ENCODE measurements at regions not wholly inside any gene's neighbourhood (a gene's known extent, or its start where the extent isn't known, plus 50 kb on each side); places are given as distances from the start of the nearest gene placed in this dataset.

DNA sequence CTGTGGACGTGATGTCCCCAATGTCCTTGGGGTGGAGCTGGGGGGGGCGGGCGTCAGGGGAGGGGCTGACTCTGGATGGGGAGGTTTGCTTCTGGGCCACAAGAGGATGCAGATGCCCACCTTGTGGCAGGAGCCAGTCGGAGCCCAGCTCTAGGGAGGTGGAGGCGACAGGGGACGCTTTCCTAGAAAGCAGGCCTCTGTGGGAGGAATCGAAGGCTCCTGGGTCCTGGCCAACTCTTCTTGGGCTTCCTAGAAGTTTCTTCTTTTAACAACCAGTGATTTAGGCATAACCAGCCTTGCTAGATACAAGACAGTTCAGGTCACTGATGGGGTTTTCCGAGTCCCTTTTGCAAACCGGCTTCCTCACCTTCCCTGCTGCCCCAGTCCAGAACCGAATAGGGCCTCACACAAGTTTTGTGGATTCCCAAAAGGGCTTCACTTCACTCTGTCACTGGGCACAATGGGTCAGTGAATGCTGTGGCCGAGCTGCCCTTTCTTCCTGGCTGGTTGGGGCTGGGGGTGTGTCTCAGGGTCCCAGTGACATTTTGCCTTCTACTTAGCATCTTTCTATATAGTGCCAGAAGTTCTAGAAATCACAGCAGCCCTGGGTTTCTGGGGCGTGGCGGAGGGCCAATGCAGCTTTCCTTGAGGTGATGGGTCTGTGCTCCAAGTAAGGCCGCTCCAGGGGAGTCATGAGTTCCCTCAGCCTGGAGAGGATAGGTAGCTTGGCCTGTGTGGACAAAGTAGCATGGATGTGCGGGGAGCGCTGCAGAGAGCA lies 78.4 kb upstream of the FOXP4 start:
- DNase-seq (ENCODE audit: low read depth), result no peak
- H3K4me3 ChIP-seq (ENCODE audit: low read length), result no peak overlapping the region
- TF ChIP-seq, protein P1, sequence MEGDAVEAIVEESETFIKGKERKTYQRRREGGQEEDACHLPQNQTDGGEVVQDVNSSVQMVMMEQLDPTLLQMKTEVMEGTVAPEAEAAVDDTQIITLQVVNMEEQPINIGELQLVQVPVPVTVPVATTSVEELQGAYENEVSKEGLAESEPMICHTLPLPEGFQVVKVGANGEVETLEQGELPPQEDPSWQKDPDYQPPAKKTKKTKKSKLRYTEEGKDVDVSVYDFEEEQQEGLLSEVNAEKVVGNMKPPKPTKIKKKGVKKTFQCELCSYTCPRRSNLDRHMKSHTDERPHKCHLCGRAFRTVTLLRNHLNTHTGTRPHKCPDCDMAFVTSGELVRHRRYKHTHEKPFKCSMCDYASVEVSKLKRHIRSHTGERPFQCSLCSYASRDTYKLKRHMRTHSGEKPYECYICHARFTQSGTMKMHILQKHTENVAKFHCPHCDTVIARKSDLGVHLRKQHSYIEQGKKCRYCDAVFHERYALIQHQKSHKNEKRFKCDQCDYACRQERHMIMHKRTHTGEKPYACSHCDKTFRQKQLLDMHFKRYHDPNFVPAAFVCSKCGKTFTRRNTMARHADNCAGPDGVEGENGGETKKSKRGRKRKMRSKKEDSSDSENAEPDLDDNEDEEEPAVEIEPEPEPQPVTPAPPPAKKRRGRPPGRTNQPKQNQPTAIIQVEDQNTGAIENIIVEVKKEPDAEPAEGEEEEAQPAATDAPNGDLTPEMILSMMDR (conservative IDR thresholded peaks at IDR 0.05; ENCODE audit: low read depth, low read length), result no peak

DNA sequence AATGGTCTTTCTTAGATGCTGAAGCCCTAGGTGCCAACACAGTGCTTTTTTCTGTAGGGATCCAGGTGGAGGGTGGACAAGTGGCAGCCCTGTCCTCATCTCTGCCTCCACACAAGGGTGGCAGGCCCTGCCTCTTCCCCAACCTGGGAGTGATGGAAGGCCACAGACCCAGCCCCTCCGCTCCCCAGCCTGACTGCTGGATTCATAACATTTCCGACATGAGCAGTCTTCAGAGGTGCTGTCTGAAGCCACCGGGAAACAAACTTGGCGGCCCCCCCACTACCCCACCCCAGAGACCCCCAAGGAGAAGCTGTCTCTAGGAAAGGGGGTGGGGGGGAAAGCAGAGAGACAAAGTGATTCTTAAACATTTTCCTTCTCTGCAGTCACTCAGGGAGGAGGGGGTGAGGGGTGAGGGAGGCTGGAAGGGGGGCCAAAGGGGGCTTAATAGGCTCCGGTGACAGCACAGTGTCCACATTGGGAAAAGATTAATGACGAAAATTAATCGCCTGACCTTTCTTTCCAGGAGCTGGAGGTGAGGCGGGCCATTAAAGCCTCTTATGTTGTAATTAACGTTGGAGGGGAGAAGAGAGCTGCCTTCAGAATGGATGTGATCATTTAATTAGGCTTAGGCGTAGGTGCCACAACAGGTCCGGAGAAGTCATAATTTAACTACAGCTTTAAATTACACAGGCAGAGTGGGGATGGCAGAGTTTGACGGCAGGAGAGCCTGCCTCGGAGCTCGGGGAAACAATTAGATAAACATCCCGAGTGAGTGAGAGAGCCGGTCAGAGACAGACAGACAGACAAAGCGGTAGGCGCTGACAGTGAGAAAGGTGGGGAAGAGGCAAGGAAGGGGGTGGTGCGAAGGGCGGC lies 76.8 kb upstream of the FOXP4 start:
- H3K4me3 ChIP-seq (ENCODE audit: low read length), result peak overlapping the region; percentile 37
- TF ChIP-seq, protein P1 (conservative IDR thresholded peaks at IDR 0.05; ENCODE audit: low read depth, low read length), result no peak

GRCh38 chr6:41470029-41470330 lies 76.2 kb upstream of the FOXP4 start:
- TF ChIP-seq, protein P1 (conservative IDR thresholded peaks at IDR 0.05; ENCODE audit: low read depth, low read length), result no peak
- DNase-seq (ENCODE audit: low read depth), result no peak
- peak overlapping the region; percentile 37 for H3K4me3 ChIP-seq (ENCODE audit: low read length)

More for the DNA sequence above, 76.8 kb upstream of the FOXP4 start:
- DNase-seq (ENCODE audit: low read depth), result no peak

- DNase-seq (ENCODE audit: low read depth), result no peak
- peak overlapping the region; percentile 37 for H3K4me3 ChIP-seq (ENCODE audit: low read length)
- TF ChIP-seq, protein P1 (conservative IDR thresholded peaks at IDR 0.05; ENCODE audit: low read depth, low read length), result no peak
Measured at GRCh38 chr6:41470331-41471063, 75.7 kb upstream of the FOXP4 start.

DNA sequence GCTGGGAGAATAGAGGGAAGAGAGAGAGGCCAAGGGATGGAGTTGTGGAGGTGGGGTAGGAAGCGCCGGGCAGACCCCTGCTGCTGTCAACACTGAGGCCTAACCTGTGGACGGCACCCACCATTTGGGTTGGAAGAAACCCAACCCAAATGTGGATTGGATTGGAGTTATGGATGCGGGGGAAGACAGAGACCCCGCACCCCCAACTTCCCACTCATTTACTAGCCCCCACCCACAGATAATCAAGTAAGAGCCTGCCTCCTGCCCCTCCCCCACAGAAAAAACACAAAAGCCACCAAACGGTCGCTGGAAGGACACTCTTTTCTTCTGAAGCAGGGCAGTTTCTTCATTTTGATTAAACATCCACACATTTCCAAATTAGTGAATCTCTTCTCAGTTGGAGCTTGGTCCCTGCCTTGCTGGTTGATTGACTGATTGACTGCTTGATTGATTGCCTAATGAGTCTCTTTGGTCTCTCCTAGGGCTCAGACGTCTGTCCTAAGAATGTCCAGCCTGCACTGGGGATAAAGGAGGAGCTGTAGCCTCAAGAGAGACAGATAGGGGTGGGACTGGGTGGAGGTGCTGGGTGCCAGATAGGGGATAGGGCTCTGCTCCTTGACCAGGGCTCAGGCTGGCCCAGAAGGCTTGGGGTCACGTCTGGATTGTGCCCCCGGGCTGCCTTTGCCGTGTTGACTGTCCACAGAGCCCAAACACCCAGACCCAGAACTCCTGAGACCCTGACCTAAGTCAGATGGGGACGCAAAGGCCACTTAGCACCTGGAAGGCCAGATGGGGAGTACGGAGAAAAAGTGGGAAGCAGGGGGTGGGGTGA lies 74.9 kb upstream of the FOXP4 start:
- TF ChIP-seq, protein P1 (conservative IDR thresholded peaks at IDR 0.05; ENCODE audit: low read depth, low read length), result no peak
- no peak for DNase-seq (ENCODE audit: low read depth)
- no peak overlapping the region for H3K4me3 ChIP-seq (ENCODE audit: low read length)

DNA sequence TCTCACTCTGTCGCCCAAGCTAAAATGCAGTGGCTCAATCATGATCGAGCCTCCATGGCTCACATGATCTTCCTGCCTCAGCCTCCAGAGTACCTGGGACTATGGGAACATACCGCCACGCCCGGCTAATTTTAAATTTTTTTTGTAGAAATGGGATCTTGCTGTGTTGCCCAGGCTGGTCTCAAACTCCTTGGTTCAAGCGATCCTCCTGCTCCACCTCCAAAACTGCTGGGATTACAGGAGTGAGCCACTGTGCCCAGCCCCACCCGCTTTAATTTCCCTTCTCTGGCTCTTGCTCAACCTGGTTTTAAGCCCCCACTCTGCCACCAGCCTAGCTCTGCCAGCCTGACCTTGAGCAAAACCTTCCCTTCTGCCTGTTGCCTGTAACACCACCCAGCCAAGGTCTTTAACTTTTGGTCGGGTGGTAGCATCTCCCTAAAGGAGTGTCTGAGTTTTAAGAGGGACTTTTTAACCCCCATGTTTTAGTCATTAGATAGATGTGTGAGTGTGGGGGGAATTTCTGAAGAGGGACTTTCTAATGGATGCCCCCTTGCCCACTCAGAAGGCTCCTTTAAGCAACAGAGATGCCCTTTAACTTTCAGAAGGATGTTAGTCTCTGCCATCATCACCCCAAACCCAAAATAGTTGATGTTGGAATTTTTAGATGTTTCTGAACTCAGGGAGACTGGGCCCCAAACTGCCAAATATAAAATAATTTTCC lies 71.8 kb upstream of the FOXP4 start:
- TF ChIP-seq, protein P1 (conservative IDR thresholded peaks at IDR 0.05; ENCODE audit: low read depth, low read length), result no peak
- no peak overlapping the region for H3K4me3 ChIP-seq (ENCODE audit: low read length)

More for the DNA sequence above, 71.8 kb upstream of the FOXP4 start:
- no peak for DNase-seq (ENCODE audit: low read depth)
